Ishikawa (cell line): ENCODE measurements at regions not wholly inside any gene's neighbourhood (a gene's known extent, or its start where the extent isn't known, plus 50 kb on each side); places are given as distances from the start of the nearest gene placed in this dataset.

Experiments used
- CEBPB ChIP-seq: IDR thresholded peaks from 2 replicates; pipeline ENCODE4 v1.6.1; 2012
- EP300 ChIP-seq: IDR thresholded peaks from 2 replicates; pipeline ENCODE4 v1.6.1; 2012; ENCODE audit warnings: borderline replicate concordance
- FOXM1 ChIP-seq: IDR thresholded peaks from 2 replicates; pipeline ENCODE4 v1.6.1; 2012; ENCODE audit warnings: low read depth, borderline replicate concordance
- NFIC ChIP-seq: IDR thresholded peaks from 2 replicates; pipeline ENCODE4 v1.6.1; 2012
- TAF1 ChIP-seq: IDR thresholded peaks from 2 replicates; pipeline ENCODE4 v1.6.1; 2012; ENCODE audit warnings: low read depth, mild to moderate bottlenecking
- YY1 ChIP-seq: IDR thresholded peaks from 2 replicates; pipeline ENCODE4 v1.6.1; 2012; ENCODE audit warnings: low read depth
- ZBTB7A ChIP-seq: IDR thresholded peaks from 2 replicates; pipeline ENCODE4 v1.6.1; 2012; ENCODE audit warnings: low read depth
- TF ChIP-seq, protein P1 (sequence below): IDR thresholded peaks from 2 replicates; pipeline ENCODE4 v1.6.1; 2012
- TF ChIP-seq, protein P2 (sequence below): IDR thresholded peaks from 2 replicates; pipeline ENCODE4 v1.6.1; 2012

DNA sequence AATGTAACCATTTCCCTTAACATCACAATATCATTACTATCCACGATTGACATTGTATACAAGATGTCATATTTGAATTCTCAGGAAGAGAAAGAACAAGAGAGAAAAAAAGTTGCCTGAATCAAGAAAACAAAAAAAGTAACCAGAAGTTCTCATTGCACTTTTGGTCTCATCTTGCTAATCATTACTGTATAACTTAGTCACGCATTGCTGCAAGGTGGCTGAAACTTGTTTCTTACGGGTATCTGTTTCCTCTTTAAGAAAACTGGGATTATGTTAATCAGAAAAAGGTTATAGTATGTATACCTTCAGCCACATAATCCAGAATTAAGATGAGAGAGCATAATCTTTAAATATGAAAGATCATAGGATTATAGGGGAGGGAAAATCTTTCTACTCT lies 639.7 kb upstream of the SYT4 start:
- no peak for TF ChIP-seq ZBTB7A
- TF ChIP-seq, protein P1, sequence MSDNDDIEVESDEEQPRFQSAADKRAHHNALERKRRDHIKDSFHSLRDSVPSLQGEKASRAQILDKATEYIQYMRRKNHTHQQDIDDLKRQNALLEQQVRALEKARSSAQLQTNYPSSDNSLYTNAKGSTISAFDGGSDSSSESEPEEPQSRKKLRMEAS: no peak
- TF ChIP-seq CEBPB: no peak
- TF ChIP-seq YY1: no peak
- TF ChIP-seq NFIC: no peak
- no peak for TF ChIP-seq FOXM1
- TF ChIP-seq EP300: no peak
- TF ChIP-seq TAF1: no peak
- TF ChIP-seq, protein P2, sequence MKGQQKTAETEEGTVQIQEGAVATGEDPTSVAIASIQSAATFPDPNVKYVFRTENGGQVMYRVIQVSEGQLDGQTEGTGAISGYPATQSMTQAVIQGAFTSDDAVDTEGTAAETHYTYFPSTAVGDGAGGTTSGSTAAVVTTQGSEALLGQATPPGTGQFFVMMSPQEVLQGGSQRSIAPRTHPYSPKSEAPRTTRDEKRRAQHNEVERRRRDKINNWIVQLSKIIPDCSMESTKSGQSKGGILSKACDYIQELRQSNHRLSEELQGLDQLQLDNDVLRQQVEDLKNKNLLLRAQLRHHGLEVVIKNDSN: no peak
